Putamen (tissue), 1 donor: ENCODE measurements at regions not wholly inside any gene's neighbourhood (a gene's known extent, or its start where the extent isn't known, plus 50 kb on each side); places are given as distances from the start of the nearest gene placed in this dataset.
"Not testable (repeated sequence)": the region's sequence is repeated elsewhere in the genome, so short reads cannot be mapped to it uniquely, and the experiment has no call there.

Experiments
- DNase-seq: peaks from one replicate; pipeline ENCODE4 v3.0.0-alpha.2; 2016; ENCODE audit warnings: low spot score

GRCh38 chr6:79810185-79810705 is 137.1 kb downstream of the ELOVL4 start:
- DNase-seq = peak; percentile 9

GRCh38 chr6:79808921-79809320 is 138.4 kb downstream of the ELOVL4 start:
- DNase-seq = no peak

- DNase-seq = not testable (repeated sequence)
Observed at GRCh38 chr6:79806661-79807060, 140.7 kb downstream of the ELOVL4 start.

- no peak for DNase-seq
Observed at GRCh38 chr6:79804732-79805131, 142.6 kb downstream of the ELOVL4 start.

- DNase-seq = no peak
Observed at GRCh38 chr6:79803917-79804316, 143.4 kb downstream of the ELOVL4 start.

- DNase-seq = no peak
Observed at GRCh38 chr6:79802657-79803300, 144.6 kb downstream of the ELOVL4 start.

- no peak for DNase-seq
Observed at GRCh38 chr6:79801362-79801761, 146.0 kb downstream of the ELOVL4 start.

- DNase-seq = no peak
Observed at GRCh38 chr6:79798841-79799240, 148.5 kb downstream of the ELOVL4 start.

GRCh38 chr6:79797912-79798311 is 149.4 kb downstream of the ELOVL4 start:
- no peak for DNase-seq

- DNase-seq = no peak
Observed at GRCh38 chr6:79797163-79797764, 150.1 kb downstream of the ELOVL4 start.

GRCh38 chr6:79796197-79796596 is 151.2 kb downstream of the ELOVL4 start:
- DNase-seq = no peak

GRCh38 chr6:79789896-79790295 is 157.5 kb downstream of the ELOVL4 start:
- DNase-seq = no peak

GRCh38 chr6:79788756-79789155 is 157.6 kb downstream of the SH3BGRL2 start:
- no peak for DNase-seq

- no peak for DNase-seq
Observed at GRCh38 chr6:79787626-79788025, 156.5 kb downstream of the SH3BGRL2 start.

- DNase-seq = no peak
Observed at GRCh38 chr6:79784395-79784753, 153.2 kb downstream of the SH3BGRL2 start.

- DNase-seq = no peak
Observed at GRCh38 chr6:79783670-79784394, 152.7 kb downstream of the SH3BGRL2 start.

- no peak for DNase-seq
Observed at GRCh38 chr6:79782792-79783580, 151.9 kb downstream of the SH3BGRL2 start.

- DNase-seq = no peak
Observed at GRCh38 chr6:79781916-79782315, 150.8 kb downstream of the SH3BGRL2 start.

- no peak for DNase-seq
Observed at GRCh38 chr6:79780881-79781280, 149.8 kb downstream of the SH3BGRL2 start.

- no peak for DNase-seq
Observed at GRCh38 chr6:79778816-79779215, 147.7 kb downstream of the SH3BGRL2 start.

- peak; percentile 75 for DNase-seq
Observed at GRCh38 chr6:79777713-79778579, 146.8 kb downstream of the SH3BGRL2 start.
